Pancreas (tissue), 10 donors: ENCODE measurements at regions not wholly inside any gene's neighbourhood (a gene's known extent, or its start where the extent isn't known, plus 50 kb on each side); places are given as distances from the start of the nearest gene placed in this dataset.

Source experiments
- ATAC-seq, 4 donors: fragments of 200-7000 bp; cut with Tn5 transposase; one replicate each; pipeline versions ENCODE4 v1.8.0 to v1.9.1; 2020; ENCODE audit warnings: mild to moderate bottlenecking in 4 of 4, moderate library complexity in 4 of 4
- DNase-seq, 6 donors: peaks; one replicate each; pipeline ENCODE4 v3.0.0-alpha.2; 2020
- FAIRE-seq: peaks from 2 replicates; lab custom pipeline; 2012; peaks lifted over from hg19 to GRCh38; lab: Jason Lieb, UNC
- H3K27ac ChIP-seq, 4 donors: fragments of 200-600 bp; sonication (generic); 1 replicate in 3 of 4; 2 replicates in 1 of 4; pipeline versions ENCODE4 v1.5.0 to v1.8.0; 2020
- H3K27me3 ChIP-seq, 4 donors: fragments of 200-600 bp; one replicate each; pipeline ENCODE4 v1.8.0; 2021
- H3K36me3 ChIP-seq, 3 donors: fragments of 200-600 bp; sonication (generic) in 1 of 3; one replicate each; pipeline versions ENCODE4 v1.5.0 to v1.8.0; 2020 to 2021
- H3K4me1 ChIP-seq, 3 donors: fragments of 200-600 bp; one replicate each; pipeline ENCODE4 v1.8.0; 2021
- H3K4me3 ChIP-seq, 4 donors: fragments of 200-600 bp; sonication (generic) in 2 of 4; one replicate each; pipeline versions ENCODE4 v1.5.0 to v1.8.0; 2020 to 2021
- H3K9me3 ChIP-seq, 4 donors: fragments of 200-600 bp; one replicate each; pipeline ENCODE4 v1.8.0; 2021
- WGBS, 2 donors: extraction: QIAGEN DNeasy Blood & Tissue Kit; methylation state at CpG; one replicate each; pipeline ENCODE4 v1.1.7; 2013; 5-methylcytosine and 5-hydroxymethylcytosine counted together
- intact Hi-C, 3 donors: fragments of 100-400 bp; cut with DNase I; formaldehyde crosslinking; loops; one replicate each; pipeline versions ENCODE4 v1.11.1 to v1.14.2; 2022
- TF ChIP-seq, protein P1 (sequence below), 4 donors: fragments of 200-600 bp; sonication (generic) in 3 of 4; IDR thresholded peaks; one replicate each; pipeline versions ENCODE4 v1.5.0 to v1.8.0; 2021; ENCODE audit warnings: antibody characterized with exemption in 4 of 4
- donor health status: healthy with polysubstance abuse.
- donor health status: DM: no; HTN: no; CAD: no; lungs with moderate emphysema.
- donor health status: DM: no; HTN: no; CAD: no.
- donor health status: control.
- donor health status: control.
- donor health status: Bipolar disorder and iron deficiency.
- donor health status: DM: yes; HTN: yes; CAD: no.
- donor health status: DM: no; HTN: no; CAD: no.
- donor health status: DM: no; HTN: no; CAD: no.
- donor health status: DM: yes; HTN: yes; CAD: no.

DNA sequence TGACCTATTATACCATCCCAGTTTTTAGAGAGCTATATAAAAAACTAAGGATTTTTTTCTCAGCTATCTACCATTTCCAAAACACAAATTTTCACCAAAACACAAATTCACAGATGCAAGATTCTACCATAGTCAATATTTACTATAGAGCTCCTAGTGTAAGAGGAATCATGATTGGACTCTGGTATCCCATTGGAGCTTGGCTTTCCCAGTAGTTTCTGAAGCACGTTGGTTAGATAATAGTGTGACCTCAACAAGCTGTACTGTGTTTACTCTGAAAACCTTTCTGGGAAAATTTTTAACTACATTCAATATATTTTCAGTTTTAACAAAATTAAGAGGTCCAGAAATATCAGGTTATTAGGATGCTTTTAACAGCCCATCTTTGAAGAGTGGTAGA is 660.6 kb upstream of the SLC10A2 start:
- WGBS, 2 donors = 27 to 32% methylated on average over 1 of the region's 1 CpG
- Histone ChIP-seq H3K36me3 (no peaks in the 10 kb centered on the region), H3K4me3 (no peak overlapping the region), H3K9me3 (no peaks in the 10 kb centered on the region), H3K27ac (no peak overlapping the region), H3K27me3 (no peaks in the 10 kb centered on the region), H3K4me1 (no peaks in the 10 kb centered on the region)
- DNase-seq (no peak), FAIRE-seq (no peak), ATAC-seq (no peak)
- TF ChIP-seq, protein P1, sequence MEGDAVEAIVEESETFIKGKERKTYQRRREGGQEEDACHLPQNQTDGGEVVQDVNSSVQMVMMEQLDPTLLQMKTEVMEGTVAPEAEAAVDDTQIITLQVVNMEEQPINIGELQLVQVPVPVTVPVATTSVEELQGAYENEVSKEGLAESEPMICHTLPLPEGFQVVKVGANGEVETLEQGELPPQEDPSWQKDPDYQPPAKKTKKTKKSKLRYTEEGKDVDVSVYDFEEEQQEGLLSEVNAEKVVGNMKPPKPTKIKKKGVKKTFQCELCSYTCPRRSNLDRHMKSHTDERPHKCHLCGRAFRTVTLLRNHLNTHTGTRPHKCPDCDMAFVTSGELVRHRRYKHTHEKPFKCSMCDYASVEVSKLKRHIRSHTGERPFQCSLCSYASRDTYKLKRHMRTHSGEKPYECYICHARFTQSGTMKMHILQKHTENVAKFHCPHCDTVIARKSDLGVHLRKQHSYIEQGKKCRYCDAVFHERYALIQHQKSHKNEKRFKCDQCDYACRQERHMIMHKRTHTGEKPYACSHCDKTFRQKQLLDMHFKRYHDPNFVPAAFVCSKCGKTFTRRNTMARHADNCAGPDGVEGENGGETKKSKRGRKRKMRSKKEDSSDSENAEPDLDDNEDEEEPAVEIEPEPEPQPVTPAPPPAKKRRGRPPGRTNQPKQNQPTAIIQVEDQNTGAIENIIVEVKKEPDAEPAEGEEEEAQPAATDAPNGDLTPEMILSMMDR (IDR thresholded peaks at IDR 0.05) = no peak
- intact Hi-C loops = no loop called here

DNA sequence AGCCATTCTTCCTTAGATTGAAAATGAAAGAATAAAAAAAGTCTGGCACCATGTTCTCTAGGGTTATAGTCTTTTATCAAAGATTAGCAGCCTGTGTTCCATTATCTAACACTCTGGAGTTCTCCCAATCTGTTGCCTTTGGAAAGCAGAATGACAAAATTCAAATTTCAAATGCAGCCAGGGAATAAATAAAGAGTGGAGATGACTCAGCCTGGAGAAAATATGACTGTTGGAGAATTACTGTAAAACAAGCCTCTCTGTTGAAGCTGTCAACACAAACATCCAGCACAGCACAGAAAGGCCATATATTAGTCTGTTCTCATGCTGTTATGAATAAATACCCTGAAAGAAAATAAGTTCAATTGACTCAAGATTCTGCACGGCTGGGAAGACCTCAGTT is 650.5 kb upstream of the SLC10A2 start:
- TF ChIP-seq, protein P1 (IDR thresholded peaks at IDR 0.05) = no peak
- no peak for DNase-seq
- no peaks in the 10 kb centered on the region for H3K4me1 ChIP-seq
- FAIRE-seq = no peak
- H3K27me3 ChIP-seq = no peaks in the 10 kb centered on the region
- no peak overlapping the region for H3K4me3 ChIP-seq
- ATAC-seq = no peak
- intact Hi-C loops = no loop called here
- H3K27ac ChIP-seq = no peak overlapping the region
- H3K36me3 ChIP-seq = no peaks in the 10 kb centered on the region
- no peaks in the 10 kb centered on the region for H3K9me3 ChIP-seq
- 4 to 21% methylated on average over 1 of the region's 1 CpG for WGBS, 2 donors

DNA sequence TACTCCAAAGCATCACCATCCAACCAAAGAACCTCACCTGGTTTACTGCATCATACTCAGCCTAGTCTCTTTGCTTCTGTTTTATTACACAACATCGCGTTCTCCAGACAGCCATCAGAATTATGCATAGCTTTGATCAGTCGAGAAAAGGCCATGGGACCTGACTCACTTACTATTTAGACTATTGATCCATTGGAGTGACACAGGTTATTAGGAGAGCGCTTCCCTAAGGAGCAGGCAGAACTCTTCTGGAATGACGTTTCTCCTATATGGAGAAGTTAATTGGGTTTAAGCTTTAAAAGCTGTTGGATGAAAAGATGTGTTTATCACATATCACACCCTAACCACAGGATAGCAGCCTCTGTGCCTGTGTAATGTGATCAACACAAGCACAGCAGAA is 649.1 kb upstream of the SLC10A2 start:
- FAIRE-seq (no peak), ATAC-seq (no peak), DNase-seq (no peak)
- Histone ChIP-seq H3K4me3 (no peak overlapping the region), H3K36me3 (no peaks in the 10 kb centered on the region), H3K27ac (no peak overlapping the region), H3K9me3 (no peaks in the 10 kb centered on the region), H3K4me1 (no peaks in the 10 kb centered on the region), H3K27me3 (no peaks in the 10 kb centered on the region)
- TF ChIP-seq, protein P1 (IDR thresholded peaks at IDR 0.05) = no peak
- 52 to 55% methylated on average over 5 of the region's 5 CpGs for WGBS, 2 donors
- intact Hi-C loops = no loop called here

DNA sequence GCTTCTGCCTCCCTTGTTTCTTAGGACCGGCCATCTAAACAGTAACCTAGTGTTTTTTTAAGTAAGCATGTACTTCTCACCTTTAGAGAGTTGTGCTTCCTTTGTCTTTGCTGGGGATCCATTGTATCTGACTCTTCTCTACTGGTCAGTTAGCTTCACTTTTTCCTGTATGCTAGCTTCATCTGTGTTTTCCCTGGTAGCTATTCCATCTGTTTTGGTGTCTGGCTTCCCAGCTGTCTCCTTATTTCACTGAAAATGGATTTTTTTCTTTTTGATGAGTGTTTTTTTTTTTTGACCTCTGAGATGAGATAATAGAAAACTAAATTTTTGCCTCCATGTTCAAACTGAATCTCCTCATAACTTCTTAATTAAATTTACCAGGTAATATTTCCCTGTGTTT is 637.0 kb upstream of the SLC10A2 start:
- FAIRE-seq (no peak), DNase-seq (no peak), ATAC-seq (no peak)
- Histone ChIP-seq H3K4me3 (no peak overlapping the region), H3K27me3 (no peaks in the 10 kb centered on the region), H3K36me3 (no peaks in the 10 kb centered on the region), H3K4me1 (no peaks in the 10 kb centered on the region), H3K9me3 (no peaks in the 10 kb centered on the region), H3K27ac (no peak overlapping the region)
- intact Hi-C loops = no loop called here
- 72 to 90% methylated on average over 1 of the region's 1 CpG for WGBS, 2 donors
- TF ChIP-seq, protein P1 (IDR thresholded peaks at IDR 0.05) = no peak

DNA sequence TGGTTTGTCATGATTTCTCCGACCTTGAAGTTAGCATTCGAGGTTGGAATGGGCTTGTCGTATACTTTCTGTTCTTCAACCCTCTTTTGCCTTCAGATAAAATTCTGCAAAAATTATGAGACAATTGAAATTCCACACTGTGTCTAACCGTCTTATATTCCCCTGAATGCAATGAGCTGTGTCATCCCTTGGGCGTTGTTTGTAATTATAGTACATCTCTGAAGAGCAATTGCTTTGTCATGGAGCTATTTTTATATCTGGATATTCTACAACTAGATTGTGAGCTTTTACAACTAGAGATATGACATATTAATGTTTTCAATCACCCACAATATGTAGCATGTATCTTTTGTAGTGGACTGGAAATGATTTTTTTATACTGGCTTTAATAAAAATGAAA is 631.8 kb upstream of the SLC10A2 start:
- Histone ChIP-seq H3K9me3 (no peaks in the 10 kb centered on the region), H3K27me3 (no peaks in the 10 kb centered on the region), H3K27ac (no peak overlapping the region), H3K4me1 (no peaks in the 10 kb centered on the region), H3K4me3 (no peak overlapping the region), H3K36me3 (no peaks in the 10 kb centered on the region)
- FAIRE-seq (no peak), ATAC-seq (no peak), DNase-seq (no peak)
- intact Hi-C loops = no loop called here
- TF ChIP-seq, protein P1 (IDR thresholded peaks at IDR 0.05) = no peak
- 51 to 57% methylated on average over 5 of the region's 5 CpGs for WGBS, 2 donors
